Neural cell (in vitro differentiated cells): ENCODE measurements at regions not wholly inside any gene's neighbourhood (a gene's known extent, or its start where the extent isn't known, plus 50 kb on each side); places are given as distances from the start of the nearest gene placed in this dataset.
"Not testable (repeated sequence)": the region's sequence is repeated elsewhere in the genome, so short reads cannot be mapped to it uniquely, and the experiment has no call there.

Experiments used
- H2AFZ ChIP-seq: fragments of 200-600, 300-800 bp; sonication (generic), shearing (Covaris generic); 2 replicates; pipeline ENCODE4 v1.6.0; 2014; ENCODE audit warnings: low read depth, mild to moderate bottlenecking, antibody characterized with exemption, low read length, moderate library complexity
- H3F3A ChIP-seq: fragments of 200-600 bp; shearing (Covaris generic); 2 replicates; pipeline ENCODE4 v1.6.1; 2016; ENCODE audit warnings: mild to moderate bottlenecking, moderate library complexity, mixed read lengths, antibody characterized with exemption, low read length; ENCODE audit not compliant: insufficient read depth, poor library complexity, severe bottlenecking
- H3K27ac ChIP-seq: fragments of 200-600, 300-800 bp; sonication (generic), shearing (Covaris generic); 2 replicates; pipeline ENCODE4 v1.5.1; 2014; ENCODE audit warnings: mild to moderate bottlenecking, low read length, moderate library complexity
- H3K27me3 ChIP-seq: fragments of 300-800, 200-600 bp; sonication (generic), shearing (Covaris generic); 2 replicates; pipeline ENCODE4 v1.6.0; 2014; ENCODE audit warnings: mild to moderate bottlenecking, low read depth, low read length, moderate library complexity; ENCODE audit not compliant: insufficient read depth
- H3K36me3 ChIP-seq: fragments of 300-800, 200-600 bp; sonication (generic), shearing (Covaris generic); 2 replicates; pipeline ENCODE4 v1.5.1; 2014; ENCODE audit warnings: mild to moderate bottlenecking, antibody characterized with exemption, low read length, moderate library complexity; ENCODE audit not compliant: insufficient read depth
- H3K4me2 ChIP-seq: fragments of 300-800, 200-600 bp; sonication (generic), shearing (Covaris generic); 2 replicates; pipeline ENCODE4 v1.6.0; 2014; ENCODE audit warnings: mild to moderate bottlenecking, low read length
- H3K4me3 ChIP-seq: fragments of 300-800, 200-600 bp; sonication (generic), shearing (Covaris generic); 2 replicates; pipeline ENCODE4 v1.5.1; 2014; ENCODE audit warnings: mild to moderate bottlenecking, low read length, moderate library complexity
- H3K79me2 ChIP-seq: fragments of 200-600 bp; shearing (Covaris generic); replicated peaks from 2 replicates; pipeline ENCODE4 v1.6.0; 2014; ENCODE audit warnings: mild to moderate bottlenecking, low read length, moderate library complexity; ENCODE audit not compliant: insufficient read depth
- H3K9ac ChIP-seq: fragments of 300-800, 200-600 bp; sonication (generic), shearing (Covaris generic); 2 replicates; pipeline ENCODE4 v1.6.1; 2016; ENCODE audit warnings: mild to moderate bottlenecking, low read length, mixed read lengths
- H3K9me2 ChIP-seq: fragments of 200-600 bp; shearing (Covaris generic); 2 replicates; pipeline ENCODE4 v1.6.1; 2016; ENCODE audit warnings: mild to moderate bottlenecking, low read length, mixed read lengths; ENCODE audit not compliant: insufficient read depth
- H3K9me3 ChIP-seq: fragments of 200-600, 300-800 bp; sonication (generic), shearing (Covaris generic); 2 replicates; pipeline ENCODE4 v1.6.1; 2016; ENCODE audit warnings: mild to moderate bottlenecking, mixed run types, low read length, moderate library complexity, mixed read lengths
- H4K20me1 ChIP-seq: fragments of 200-600 bp; shearing (Covaris generic); 2 replicates; pipeline ENCODE4 v1.6.1; 2016; ENCODE audit warnings: mild to moderate bottlenecking, mixed run types; ENCODE audit not compliant: insufficient read depth
- EP300 ChIP-seq: fragments of 450-650 bp; conservative IDR thresholded peaks from 2 replicates; pipeline ENCODE4 v1.6.1; 2014; ENCODE audit warnings: antibody characterized with exemption, mild to moderate bottlenecking, moderate library complexity; ENCODE audit not compliant: poor library complexity, severe bottlenecking
- EZH2 ChIP-seq: fragments of 200-600, 300-800 bp; shearing (Covaris generic), sonication (generic); IDR thresholded peaks from 2 replicates; pipeline ENCODE4 v1.6.1; 2014; ENCODE audit warnings: antibody characterized with exemption, low read length, borderline replicate concordance, mild to moderate bottlenecking; ENCODE audit not compliant: insufficient read depth, poor library complexity, severe bottlenecking
- MXI1 ChIP-seq: fragments of 450-650 bp; conservative IDR thresholded peaks from 2 replicates; pipeline ENCODE4 v1.6.1; 2014; ENCODE audit warnings: antibody characterized with exemption, mild to moderate bottlenecking; ENCODE audit not compliant: poor library complexity, severe bottlenecking
- POLR2AphosphoS5 ChIP-seq: IDR thresholded peaks from 2 replicates; pipeline ENCODE4 v1.6.1; 2012
- RAD21 ChIP-seq: fragments of 450-650 bp; conservative IDR thresholded peaks from 2 replicates; pipeline ENCODE4 v1.6.1; 2014; ENCODE audit warnings: antibody characterized with exemption, mild to moderate bottlenecking, moderate library complexity
- SMC3 ChIP-seq: fragments of 450-650 bp; conservative IDR thresholded peaks from 2 replicates; pipeline ENCODE4 v1.6.1; 2014; ENCODE audit warnings: antibody characterized with exemption, mild to moderate bottlenecking, moderate library complexity; ENCODE audit not compliant: poor library complexity
- TAF1 ChIP-seq: IDR thresholded peaks from 2 replicates; pipeline ENCODE4 v1.6.1; 2012; ENCODE audit warnings: low read depth
- TF ChIP-seq, protein P1 (sequence below): fragments of 450-650 bp; IDR thresholded peaks from 2 replicates; pipeline ENCODE4 v1.5.1; 2014; ENCODE audit warnings: antibody characterized with exemption, mild to moderate bottlenecking, moderate library complexity; ENCODE audit not compliant: poor library complexity, severe bottlenecking
- TF ChIP-seq, protein P2 (sequence below): IDR thresholded peaks from 2 replicates; pipeline ENCODE4 v1.6.1; 2012; ENCODE audit warnings: borderline replicate concordance

DNA sequence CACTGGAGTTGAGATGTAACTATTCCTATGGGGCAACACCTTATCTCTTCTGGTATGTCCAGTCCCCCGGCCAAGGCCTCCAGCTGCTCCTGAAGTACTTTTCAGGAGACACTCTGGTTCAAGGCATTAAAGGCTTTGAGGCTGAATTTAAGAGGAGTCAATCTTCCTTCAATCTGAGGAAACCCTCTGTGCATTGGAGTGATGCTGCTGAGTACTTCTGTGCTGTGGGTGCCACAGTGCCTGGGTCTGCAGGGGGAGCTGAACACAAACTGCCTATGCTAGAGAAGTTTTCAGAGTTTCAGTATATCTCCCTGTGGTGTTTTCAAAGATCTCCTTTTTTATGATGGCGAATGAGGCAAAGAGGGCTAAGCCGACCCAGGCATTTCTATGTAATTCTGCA, 179.2 kb upstream of the OR4E1 start:
- no peaks in the 10 kb centered on the region for H4K20me1 ChIP-seq
- H3K36me3 ChIP-seq = no peaks in the 10 kb centered on the region
- no peaks in the 10 kb centered on the region for H3F3A ChIP-seq
- no peak overlapping the region for H3K4me3 ChIP-seq
- TF ChIP-seq EP300 (no peak), POLR2AphosphoS5 (no peak), TAF1 (no peak)
- no peaks in the 10 kb centered on the region for H3K9me3 ChIP-seq
- no peak overlapping the region for H2AFZ ChIP-seq
- no peak overlapping the region for H3K4me2 ChIP-seq
- H3K27me3 ChIP-seq = no peaks in the 10 kb centered on the region
- H3K9ac ChIP-seq = no peak overlapping the region
- no peaks in the 10 kb centered on the region for H3K9me2 ChIP-seq
- no peaks in the 10 kb centered on the region for H3K79me2 ChIP-seq
- H3K27ac ChIP-seq = no peak overlapping the region

DNA sequence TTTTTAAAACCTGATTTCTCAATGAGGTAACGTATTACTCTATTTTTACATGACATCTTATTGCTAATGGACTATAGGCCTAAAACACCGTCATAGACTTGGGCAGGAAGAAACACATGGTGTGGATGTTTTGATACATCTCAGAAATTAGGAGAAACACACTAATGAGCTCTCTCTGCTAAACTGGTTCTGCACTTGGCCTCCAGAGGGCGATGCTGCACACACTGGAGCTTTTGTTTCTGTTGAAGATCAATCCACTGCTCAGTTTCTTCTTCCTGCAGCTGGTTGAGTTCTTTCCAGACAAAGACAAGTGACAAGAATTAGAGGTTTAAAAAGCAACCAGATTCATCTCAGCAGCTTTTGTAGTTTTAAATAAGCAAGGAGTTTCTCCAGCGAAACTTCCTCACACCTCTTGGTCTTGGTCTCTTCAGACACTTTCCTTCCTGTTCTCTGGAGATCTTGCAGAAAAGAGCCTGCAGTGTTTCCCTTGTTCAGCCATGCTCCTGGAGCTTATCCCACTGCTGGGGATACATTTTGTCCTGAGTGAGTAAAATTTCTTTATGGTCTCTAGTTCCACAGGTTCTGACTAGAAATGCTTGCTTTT, 178.5 kb upstream of the OR4E1 start:
- Histone ChIP-seq H4K20me1 (no peaks in the 10 kb centered on the region), H3K9me3 (no peaks in the 10 kb centered on the region), H3K9ac (no peak overlapping the region), H3K9me2 (no peaks in the 10 kb centered on the region), H3K36me3 (no peaks in the 10 kb centered on the region), H3K27ac (no peak overlapping the region), H3F3A (no peaks in the 10 kb centered on the region), H3K79me2 (no peaks in the 10 kb centered on the region), H3K27me3 (no peaks in the 10 kb centered on the region), H2AFZ (no peak overlapping the region), H3K4me2 (no peak overlapping the region), H3K4me3 (no peak overlapping the region)
- TF ChIP-seq, protein P1, sequence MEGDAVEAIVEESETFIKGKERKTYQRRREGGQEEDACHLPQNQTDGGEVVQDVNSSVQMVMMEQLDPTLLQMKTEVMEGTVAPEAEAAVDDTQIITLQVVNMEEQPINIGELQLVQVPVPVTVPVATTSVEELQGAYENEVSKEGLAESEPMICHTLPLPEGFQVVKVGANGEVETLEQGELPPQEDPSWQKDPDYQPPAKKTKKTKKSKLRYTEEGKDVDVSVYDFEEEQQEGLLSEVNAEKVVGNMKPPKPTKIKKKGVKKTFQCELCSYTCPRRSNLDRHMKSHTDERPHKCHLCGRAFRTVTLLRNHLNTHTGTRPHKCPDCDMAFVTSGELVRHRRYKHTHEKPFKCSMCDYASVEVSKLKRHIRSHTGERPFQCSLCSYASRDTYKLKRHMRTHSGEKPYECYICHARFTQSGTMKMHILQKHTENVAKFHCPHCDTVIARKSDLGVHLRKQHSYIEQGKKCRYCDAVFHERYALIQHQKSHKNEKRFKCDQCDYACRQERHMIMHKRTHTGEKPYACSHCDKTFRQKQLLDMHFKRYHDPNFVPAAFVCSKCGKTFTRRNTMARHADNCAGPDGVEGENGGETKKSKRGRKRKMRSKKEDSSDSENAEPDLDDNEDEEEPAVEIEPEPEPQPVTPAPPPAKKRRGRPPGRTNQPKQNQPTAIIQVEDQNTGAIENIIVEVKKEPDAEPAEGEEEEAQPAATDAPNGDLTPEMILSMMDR = peak; percentile 41
- TF ChIP-seq SMC3 (no peak), POLR2AphosphoS5 (no peak)

DNA sequence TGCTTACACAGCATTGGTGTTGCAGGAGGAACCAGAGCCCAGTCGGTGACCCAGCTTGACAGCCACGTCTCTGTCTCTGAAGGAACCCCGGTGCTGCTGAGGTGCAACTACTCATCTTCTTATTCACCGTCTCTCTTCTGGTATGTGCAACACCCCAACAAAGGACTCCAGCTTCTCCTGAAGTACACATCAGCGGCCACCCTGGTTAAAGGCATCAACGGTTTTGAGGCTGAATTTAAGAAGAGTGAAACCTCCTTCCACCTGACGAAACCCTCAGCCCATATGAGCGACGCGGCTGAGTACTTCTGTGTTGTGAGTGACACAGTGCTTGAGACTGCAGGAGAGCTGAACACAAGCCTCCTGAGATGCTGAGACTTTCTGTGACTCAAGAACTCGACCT, 173.3 kb upstream of the OR4E1 start:
- H3K27ac ChIP-seq, H3K4me3 ChIP-seq, H3K27me3 ChIP-seq, H3K4me2 ChIP-seq, H4K20me1 ChIP-seq, H3K79me2 ChIP-seq, H3K36me3 ChIP-seq, H3K9me2 ChIP-seq, H3K9me3 ChIP-seq, H3K9ac ChIP-seq, H3F3A ChIP-seq, H2AFZ ChIP-seq: not testable (repeated sequence)

DNA sequence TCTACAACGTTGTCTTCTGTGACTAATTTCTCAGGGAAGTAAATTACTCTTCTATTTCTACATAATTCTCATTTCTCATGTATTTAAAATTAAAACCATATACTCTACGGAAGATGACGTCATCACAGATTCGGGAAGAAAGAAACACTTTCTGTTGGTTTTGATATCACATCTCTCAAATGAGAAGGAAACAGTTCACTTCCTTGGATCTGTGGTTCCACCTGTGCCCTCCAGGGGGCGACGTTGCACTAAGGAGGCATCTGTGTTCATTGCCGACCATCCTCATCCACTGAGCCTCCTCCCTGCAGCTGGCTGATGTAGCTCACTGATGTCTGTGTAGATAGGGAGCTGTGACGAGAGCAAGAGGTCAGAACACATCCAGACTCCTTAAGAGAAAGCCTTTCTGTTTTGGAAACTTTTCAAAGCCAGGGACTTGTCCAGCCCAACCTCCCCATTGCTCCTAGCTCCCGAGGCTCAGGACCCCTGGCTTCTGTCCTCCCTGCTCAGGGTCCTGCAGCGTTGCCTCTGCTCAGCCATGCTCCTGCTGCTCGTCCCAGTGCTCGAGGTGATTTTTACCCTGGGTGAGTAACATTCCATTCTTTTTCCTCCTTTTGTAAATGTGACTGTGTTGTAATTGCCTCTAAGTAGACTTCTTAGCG, 172.7 kb upstream of the OR4E1 start:
- Histone ChIP-seq H3K9me3 (no peaks in the 10 kb centered on the region), H3K27me3 (no peaks in the 10 kb centered on the region), H3K27ac (no peak overlapping the region), H3K9ac (no peak overlapping the region), H3K4me3 (no peak overlapping the region), H3F3A (no peaks in the 10 kb centered on the region), H4K20me1 (no peaks in the 10 kb centered on the region), H3K9me2 (no peaks in the 10 kb centered on the region), H3K4me2 (no peak overlapping the region), H3K36me3 (no peaks in the 10 kb centered on the region), H2AFZ (no peak overlapping the region), H3K79me2 (no peaks in the 10 kb centered on the region)
- TF ChIP-seq MXI1 (no peak), RAD21 (no peak), EP300 (no peak), POLR2AphosphoS5 (no peak), SMC3 (no peak), TAF1 (no peak), EZH2 (no peak)
- TF ChIP-seq, protein P2, sequence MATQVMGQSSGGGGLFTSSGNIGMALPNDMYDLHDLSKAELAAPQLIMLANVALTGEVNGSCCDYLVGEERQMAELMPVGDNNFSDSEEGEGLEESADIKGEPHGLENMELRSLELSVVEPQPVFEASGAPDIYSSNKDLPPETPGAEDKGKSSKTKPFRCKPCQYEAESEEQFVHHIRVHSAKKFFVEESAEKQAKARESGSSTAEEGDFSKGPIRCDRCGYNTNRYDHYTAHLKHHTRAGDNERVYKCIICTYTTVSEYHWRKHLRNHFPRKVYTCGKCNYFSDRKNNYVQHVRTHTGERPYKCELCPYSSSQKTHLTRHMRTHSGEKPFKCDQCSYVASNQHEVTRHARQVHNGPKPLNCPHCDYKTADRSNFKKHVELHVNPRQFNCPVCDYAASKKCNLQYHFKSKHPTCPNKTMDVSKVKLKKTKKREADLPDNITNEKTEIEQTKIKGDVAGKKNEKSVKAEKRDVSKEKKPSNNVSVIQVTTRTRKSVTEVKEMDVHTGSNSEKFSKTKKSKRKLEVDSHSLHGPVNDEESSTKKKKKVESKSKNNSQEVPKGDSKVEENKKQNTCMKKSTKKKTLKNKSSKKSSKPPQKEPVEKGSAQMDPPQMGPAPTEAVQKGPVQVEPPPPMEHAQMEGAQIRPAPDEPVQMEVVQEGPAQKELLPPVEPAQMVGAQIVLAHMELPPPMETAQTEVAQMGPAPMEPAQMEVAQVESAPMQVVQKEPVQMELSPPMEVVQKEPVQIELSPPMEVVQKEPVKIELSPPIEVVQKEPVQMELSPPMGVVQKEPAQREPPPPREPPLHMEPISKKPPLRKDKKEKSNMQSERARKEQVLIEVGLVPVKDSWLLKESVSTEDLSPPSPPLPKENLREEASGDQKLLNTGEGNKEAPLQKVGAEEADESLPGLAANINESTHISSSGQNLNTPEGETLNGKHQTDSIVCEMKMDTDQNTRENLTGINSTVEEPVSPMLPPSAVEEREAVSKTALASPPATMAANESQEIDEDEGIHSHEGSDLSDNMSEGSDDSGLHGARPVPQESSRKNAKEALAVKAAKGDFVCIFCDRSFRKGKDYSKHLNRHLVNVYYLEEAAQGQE = no peak
- TF ChIP-seq, protein P1 = no peak
